ENCODE measurements at regions not wholly inside any gene's neighbourhood (a gene's known extent, or its start where the extent isn't known, plus 50 kb on each side); places are given as distances from the start of the nearest gene placed in this dataset.

DNA sequence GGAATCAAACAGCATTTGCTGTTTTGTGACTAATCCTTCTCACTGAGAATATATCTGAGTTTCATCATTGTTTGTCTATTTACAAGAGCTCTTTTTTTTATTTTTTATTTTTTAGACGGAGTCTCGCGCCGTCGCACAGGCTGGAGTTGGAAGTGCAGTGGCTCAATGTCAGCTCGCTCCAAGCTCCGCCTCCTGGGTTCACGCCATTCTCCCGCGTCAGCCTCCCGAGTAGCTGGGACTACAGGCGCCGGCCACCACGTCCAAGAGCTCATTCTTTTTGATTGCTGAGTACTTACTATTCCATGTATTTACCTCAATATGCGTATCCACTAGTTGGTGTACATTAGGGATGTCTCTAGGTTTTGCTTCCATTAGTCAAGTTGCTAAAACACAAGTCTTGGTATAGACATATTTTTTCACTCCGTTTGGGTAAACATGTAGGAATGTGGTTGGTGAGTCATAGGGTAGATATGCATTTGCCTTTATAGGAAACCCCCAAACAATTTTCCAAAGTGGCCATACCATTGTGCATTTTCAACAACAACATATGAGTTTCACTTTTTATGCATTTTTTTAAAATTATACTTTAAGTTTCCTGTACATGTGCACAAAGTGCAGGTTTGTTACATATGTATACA lies 1005.0 kb upstream of the CDH10 start:
- intact Hi-C loops (cut with micrococcal nuclease; ENCODE audit: unreplicated experiment), result no loop called here
- no peaks in the 10 kb centered on the region for H3K9me3 ChIP-seq
- BruUV-seq (replicated peaks), result no TSS peak
- TF ChIP-seq, protein P1, sequence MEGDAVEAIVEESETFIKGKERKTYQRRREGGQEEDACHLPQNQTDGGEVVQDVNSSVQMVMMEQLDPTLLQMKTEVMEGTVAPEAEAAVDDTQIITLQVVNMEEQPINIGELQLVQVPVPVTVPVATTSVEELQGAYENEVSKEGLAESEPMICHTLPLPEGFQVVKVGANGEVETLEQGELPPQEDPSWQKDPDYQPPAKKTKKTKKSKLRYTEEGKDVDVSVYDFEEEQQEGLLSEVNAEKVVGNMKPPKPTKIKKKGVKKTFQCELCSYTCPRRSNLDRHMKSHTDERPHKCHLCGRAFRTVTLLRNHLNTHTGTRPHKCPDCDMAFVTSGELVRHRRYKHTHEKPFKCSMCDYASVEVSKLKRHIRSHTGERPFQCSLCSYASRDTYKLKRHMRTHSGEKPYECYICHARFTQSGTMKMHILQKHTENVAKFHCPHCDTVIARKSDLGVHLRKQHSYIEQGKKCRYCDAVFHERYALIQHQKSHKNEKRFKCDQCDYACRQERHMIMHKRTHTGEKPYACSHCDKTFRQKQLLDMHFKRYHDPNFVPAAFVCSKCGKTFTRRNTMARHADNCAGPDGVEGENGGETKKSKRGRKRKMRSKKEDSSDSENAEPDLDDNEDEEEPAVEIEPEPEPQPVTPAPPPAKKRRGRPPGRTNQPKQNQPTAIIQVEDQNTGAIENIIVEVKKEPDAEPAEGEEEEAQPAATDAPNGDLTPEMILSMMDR (IDR thresholded peaks at IDR 0.05; ENCODE audit: insufficient read depth in 1 of 2, low read depth in 1 of 2, low read length in 1 of 2, severe bottlenecking in 1 of 2, unreplicated experiment in 1 of 2), result no peak
- Mint-ChIP-seq H3K27me3 (ENCODE audit: insufficient read depth, unreplicated experiment) (no peaks in the 10 kb centered on the region), H3K36me3 (ENCODE audit: insufficient read depth, unreplicated experiment) (no peaks in the 10 kb centered on the region), H3K27ac (ENCODE audit: unreplicated experiment) (no peak overlapping the region), H3K4me3 (ENCODE audit: unreplicated experiment) (no peak overlapping the region), H3K9me3 (ENCODE audit: unreplicated experiment) (peaks cover 11% of the 10 kb centered on the region), H3K4me1 (ENCODE audit: low read depth, unreplicated experiment) (no peaks in the 10 kb centered on the region)
- no peaks in the 10 kb centered on the region for H3K36me3 ChIP-seq (ENCODE audit: control insufficient read depth, insufficient read depth, low read length)
- no peak overlapping the region for H3K4me3 ChIP-seq (ENCODE audit: low read depth, low read length)
- ChIA-PET POLR2A (no interaction called here), CTCF (no interaction called here)
- H3K4me1 ChIP-seq, result no peaks in the 10 kb centered on the region
- no peak for DNase-seq
- H3K27me3 ChIP-seq (replicated peaks; ENCODE audit: control insufficient read depth, insufficient read depth, low read length), result no peaks in the 10 kb centered on the region

GRCh38 chr5:25646421-25647341 lies 1001.9 kb upstream of the CDH10 start:
- intact Hi-C loops (cut with micrococcal nuclease; ENCODE audit: unreplicated experiment), result no loop called here

DNA sequence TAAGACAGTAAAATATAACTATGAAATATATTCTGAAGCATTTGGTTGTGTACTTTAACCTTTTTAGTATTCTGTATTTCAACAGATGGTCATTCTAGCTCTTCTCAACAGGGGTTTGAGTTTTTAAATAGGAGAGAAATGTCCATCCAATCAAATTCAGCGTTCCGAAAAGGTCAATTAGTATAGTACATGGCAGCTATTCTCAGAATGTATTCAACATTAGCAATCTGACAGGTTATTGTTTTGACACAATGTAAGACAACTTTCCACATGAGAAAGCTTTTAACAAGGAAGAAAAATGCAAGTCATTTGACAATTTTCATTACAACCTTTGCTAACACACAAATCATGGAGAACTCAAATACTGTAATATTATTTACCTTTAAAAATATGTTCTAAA lies 996.3 kb upstream of the CDH10 start:
- POLR2A ChIA-PET, result no interaction called here
- Mint-ChIP-seq H3K4me1 (ENCODE audit: low read depth, unreplicated experiment) (no peaks in the 10 kb centered on the region), H3K4me3 (ENCODE audit: unreplicated experiment) (no peak overlapping the region), H3K27ac (ENCODE audit: unreplicated experiment) (no peak overlapping the region), H3K36me3 (ENCODE audit: insufficient read depth, unreplicated experiment) (no peaks in the 10 kb centered on the region), H3K27me3 (ENCODE audit: insufficient read depth, unreplicated experiment) (no peaks in the 10 kb centered on the region), H3K9me3 (ENCODE audit: unreplicated experiment) (no peaks in the 10 kb centered on the region)
- no peaks in the 10 kb centered on the region for H3K27me3 ChIP-seq (replicated peaks; ENCODE audit: control insufficient read depth, insufficient read depth, low read length)
- DNase-seq, result no peak
- H3K4me1 ChIP-seq, result no peaks in the 10 kb centered on the region
- no peaks in the 10 kb centered on the region for H3K9me3 ChIP-seq
- CTCF ChIA-PET, result no interaction called here
- TF ChIP-seq, protein P1 (IDR thresholded peaks at IDR 0.05; ENCODE audit: insufficient read depth in 1 of 2, low read depth in 1 of 2, low read length in 1 of 2, severe bottlenecking in 1 of 2, unreplicated experiment in 1 of 2), result no peak
- intact Hi-C loops (cut with micrococcal nuclease; ENCODE audit: unreplicated experiment), result no loop called here
- no peaks in the 10 kb centered on the region for H3K36me3 ChIP-seq (ENCODE audit: control insufficient read depth, insufficient read depth, low read length)
- H3K4me3 ChIP-seq (ENCODE audit: low read depth, low read length), result no peak overlapping the region
- BruUV-seq (replicated peaks), result no TSS peak

More at GRCh38 chr5:25646421-25647341, 1001.9 kb upstream of the CDH10 start:
- H3K27me3 Mint-ChIP-seq (ENCODE audit: insufficient read depth, unreplicated experiment), result no peaks in the 10 kb centered on the region
- POLR2A ChIA-PET, result no interaction called here
- no peak overlapping the region for H3K4me3 Mint-ChIP-seq (ENCODE audit: unreplicated experiment)
- no peaks in the 10 kb centered on the region for H3K36me3 Mint-ChIP-seq (ENCODE audit: insufficient read depth, unreplicated experiment)
- H3K4me1 Mint-ChIP-seq (ENCODE audit: low read depth, unreplicated experiment), result no peaks in the 10 kb centered on the region
- no peaks in the 10 kb centered on the region for H3K36me3 ChIP-seq (ENCODE audit: control insufficient read depth, insufficient read depth, low read length)
- H3K4me1 ChIP-seq, result no peaks in the 10 kb centered on the region
- H3K9me3 Mint-ChIP-seq (ENCODE audit: unreplicated experiment), result no peaks in the 10 kb centered on the region
- TF ChIP-seq, protein P1 (IDR thresholded peaks at IDR 0.05; ENCODE audit: insufficient read depth in 1 of 2, low read depth in 1 of 2, low read length in 1 of 2, severe bottlenecking in 1 of 2, unreplicated experiment in 1 of 2), result no peak
- CTCF ChIA-PET, result no interaction called here
- H3K4me3 ChIP-seq (ENCODE audit: low read depth, low read length), result no peak overlapping the region
- H3K9me3 ChIP-seq, result no peaks in the 10 kb centered on the region
- DNase-seq, result no peak
- no TSS peak for BruUV-seq (replicated peaks)
- no peaks in the 10 kb centered on the region for H3K27me3 ChIP-seq (replicated peaks; ENCODE audit: control insufficient read depth, insufficient read depth, low read length)
- H3K27ac Mint-ChIP-seq (ENCODE audit: unreplicated experiment), result no peak overlapping the region
